ENCODE measurements at regions not wholly inside any gene's neighbourhood (a gene's known extent, or its start where the extent isn't known, plus 50 kb on each side); places are given as distances from the start of the nearest gene placed in this dataset.

DNA sequence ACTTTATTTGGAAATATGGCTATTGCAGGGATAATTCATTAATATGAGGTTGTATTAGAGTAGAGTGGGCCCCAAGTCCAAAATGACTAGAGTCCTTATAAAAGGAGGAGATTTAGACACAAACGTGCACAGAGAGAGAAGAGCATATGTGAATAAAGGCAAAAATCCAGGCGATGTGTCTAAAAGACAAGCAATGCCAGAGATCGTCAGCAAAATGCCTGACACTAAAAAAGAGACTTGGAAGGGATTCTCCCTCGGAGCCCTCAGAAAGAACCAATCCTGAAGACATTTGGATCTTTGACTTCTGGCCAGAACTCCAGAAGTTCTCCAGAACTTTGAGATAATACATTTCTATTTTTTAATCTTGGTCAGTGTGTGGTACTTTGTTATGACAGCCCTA, 472.1 kb downstream of the NLGN4X start:
- Histone ChIP-seq H3K27ac (ENCODE audit: low read length) (no peak overlapping the region), H3K9ac (ENCODE audit: low read length) (no peak overlapping the region)

DNA sequence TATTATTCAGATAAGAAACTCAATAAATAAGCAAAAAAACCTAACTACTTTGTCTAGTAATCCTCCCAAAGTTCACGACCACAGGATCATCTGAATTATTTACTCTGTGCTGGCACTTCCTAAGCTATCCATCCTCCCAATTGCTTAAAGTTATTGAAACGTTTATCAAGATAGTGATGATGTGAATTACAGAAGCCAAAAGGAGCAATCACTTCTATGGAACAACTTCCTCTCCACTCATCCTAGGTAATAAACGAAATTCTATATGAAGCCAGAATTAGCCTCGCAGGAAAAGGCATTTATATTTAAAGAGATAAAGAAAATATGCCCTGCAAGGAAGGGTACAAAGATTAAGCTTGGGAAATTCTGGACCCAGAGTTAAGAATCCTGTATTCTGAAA, 475.4 kb downstream of the NLGN4X start:
- Histone ChIP-seq H3K4me1 (ENCODE audit: control insufficient read depth, low read depth, low read length) (no peaks in the 10 kb centered on the region), H3K4me3 (ENCODE audit: low read length) (no peak overlapping the region)

More for the DNA sequence above, 472.1 kb downstream of the NLGN4X start:
- Histone ChIP-seq H3K27me3 (ENCODE audit: control insufficient read depth, insufficient read depth, low read length) (no peaks in the 10 kb centered on the region), H3K4me3 (ENCODE audit: low read length) (no peak overlapping the region), H3K4me1 (ENCODE audit: control insufficient read depth, low read depth, low read length) (no peaks in the 10 kb centered on the region), H3K36me3 (ENCODE audit: control insufficient read depth, low read depth, low read length) (no peaks in the 10 kb centered on the region), H3K9me3 (ENCODE audit: control insufficient read depth, low read depth, low read length) (no peaks in the 10 kb centered on the region)

GRCh38 chrX:5752831-5753230, 475.8 kb downstream of the NLGN4X start:
- no peak overlapping the region for H3K4me3 ChIP-seq (ENCODE audit: low read length)
- H3K4me1 ChIP-seq (ENCODE audit: control insufficient read depth, low read depth, low read length) = no peaks in the 10 kb centered on the region
- H3K27me3 ChIP-seq (ENCODE audit: control insufficient read depth, insufficient read depth, low read length) = no peaks in the 10 kb centered on the region
- no peak overlapping the region for H3K9ac ChIP-seq (ENCODE audit: low read length)
- H3K27ac ChIP-seq (ENCODE audit: low read length) = no peak overlapping the region
- no peaks in the 10 kb centered on the region for H3K36me3 ChIP-seq (ENCODE audit: control insufficient read depth, low read depth, low read length)
- no peaks in the 10 kb centered on the region for H3K9me3 ChIP-seq (ENCODE audit: control insufficient read depth, low read depth, low read length)

More for the DNA sequence above, 475.4 kb downstream of the NLGN4X start:
- Histone ChIP-seq H3K9me3 (ENCODE audit: control insufficient read depth, low read depth, low read length) (no peaks in the 10 kb centered on the region), H3K27ac (ENCODE audit: low read length) (no peak overlapping the region), H3K9ac (ENCODE audit: low read length) (no peak overlapping the region), H3K27me3 (ENCODE audit: control insufficient read depth, insufficient read depth, low read length) (no peaks in the 10 kb centered on the region), H3K36me3 (ENCODE audit: control insufficient read depth, low read depth, low read length) (no peaks in the 10 kb centered on the region)

GRCh38 chrX:5748586-5749150, 480.0 kb downstream of the NLGN4X start:
- H3K4me3 ChIP-seq (ENCODE audit: low read length) = no peak overlapping the region
- H3K27me3 ChIP-seq (ENCODE audit: control insufficient read depth, insufficient read depth, low read length) = no peaks in the 10 kb centered on the region
- no peaks in the 10 kb centered on the region for H3K36me3 ChIP-seq (ENCODE audit: control insufficient read depth, low read depth, low read length)
- no peaks in the 10 kb centered on the region for H3K9me3 ChIP-seq (ENCODE audit: control insufficient read depth, low read depth, low read length)
- no peaks in the 10 kb centered on the region for H3K4me1 ChIP-seq (ENCODE audit: control insufficient read depth, low read depth, low read length)
- no peak overlapping the region for H3K9ac ChIP-seq (ENCODE audit: low read length)
- no peak overlapping the region for H3K27ac ChIP-seq (ENCODE audit: low read length)

DNA sequence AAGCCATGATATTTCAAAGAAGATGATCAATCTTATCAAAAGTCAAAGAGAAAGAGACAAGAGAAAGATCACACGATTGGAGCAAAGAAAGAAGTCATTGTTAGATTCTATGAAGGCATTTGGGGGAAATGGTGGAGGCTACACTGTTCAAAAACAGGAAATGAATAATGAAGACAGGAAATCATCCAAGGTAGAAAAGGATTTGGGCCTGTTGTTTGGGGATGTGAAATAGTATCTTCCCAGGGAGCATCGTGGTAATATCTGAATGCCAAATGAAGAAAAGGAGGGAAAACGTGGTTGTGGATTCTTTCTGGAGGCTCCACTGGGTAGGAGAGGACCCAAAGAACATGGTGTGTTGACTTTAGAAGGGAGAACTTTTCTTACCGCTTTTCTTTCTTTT, 482.4 kb downstream of the NLGN4X start:
- H3K36me3 ChIP-seq (ENCODE audit: control insufficient read depth, low read depth, low read length) = no peaks in the 10 kb centered on the region
- H3K4me3 ChIP-seq (ENCODE audit: low read length) = no peak overlapping the region
- H3K9ac ChIP-seq (ENCODE audit: low read length) = no peak overlapping the region
- no peaks in the 10 kb centered on the region for H3K27me3 ChIP-seq (ENCODE audit: control insufficient read depth, insufficient read depth, low read length)
- no peaks in the 10 kb centered on the region for H3K9me3 ChIP-seq (ENCODE audit: control insufficient read depth, low read depth, low read length)
- no peak overlapping the region for H3K27ac ChIP-seq (ENCODE audit: low read length)
- no peaks in the 10 kb centered on the region for H3K4me1 ChIP-seq (ENCODE audit: control insufficient read depth, low read depth, low read length)

GRCh38 chrX:5733501-5733900, 495.2 kb downstream of the NLGN4X start:
- no peaks in the 10 kb centered on the region for H3K27me3 ChIP-seq (ENCODE audit: control insufficient read depth, insufficient read depth, low read length)
- no peaks in the 10 kb centered on the region for H3K4me1 ChIP-seq (ENCODE audit: control insufficient read depth, low read depth, low read length)
- H3K9ac ChIP-seq (ENCODE audit: low read length) = no peak overlapping the region
- no peak overlapping the region for H3K27ac ChIP-seq (ENCODE audit: low read length)
- H3K36me3 ChIP-seq (ENCODE audit: control insufficient read depth, low read depth, low read length) = no peaks in the 10 kb centered on the region
- H3K9me3 ChIP-seq (ENCODE audit: control insufficient read depth, low read depth, low read length) = no peaks in the 10 kb centered on the region
- H3K4me3 ChIP-seq (ENCODE audit: low read length) = no peak overlapping the region

GRCh38 chrX:5730556-5730955, 498.1 kb downstream of the NLGN4X start:
- no peaks in the 10 kb centered on the region for H3K9me3 ChIP-seq (ENCODE audit: control insufficient read depth, low read depth, low read length)
- no peak overlapping the region for H3K27ac ChIP-seq (ENCODE audit: low read length)

GRCh38 chrX:5726224-5726623, 502.4 kb downstream of the NLGN4X start:
- H3K27ac ChIP-seq (ENCODE audit: low read length) = no peak overlapping the region
- H3K27me3 ChIP-seq (ENCODE audit: control insufficient read depth, insufficient read depth, low read length) = no peaks in the 10 kb centered on the region
- H3K4me3 ChIP-seq (ENCODE audit: low read length) = no peak overlapping the region
- no peaks in the 10 kb centered on the region for H3K36me3 ChIP-seq (ENCODE audit: control insufficient read depth, low read depth, low read length)
- H3K9ac ChIP-seq (ENCODE audit: low read length) = no peak overlapping the region
- H3K9me3 ChIP-seq (ENCODE audit: control insufficient read depth, low read depth, low read length) = no peaks in the 10 kb centered on the region
- H3K4me1 ChIP-seq (ENCODE audit: control insufficient read depth, low read depth, low read length) = no peaks in the 10 kb centered on the region

More at GRCh38 chrX:5730556-5730955, 498.1 kb downstream of the NLGN4X start:
- no peak overlapping the region for H3K4me3 ChIP-seq (ENCODE audit: low read length)
- H3K4me1 ChIP-seq (ENCODE audit: control insufficient read depth, low read depth, low read length) = no peaks in the 10 kb centered on the region
- H3K27me3 ChIP-seq (ENCODE audit: control insufficient read depth, insufficient read depth, low read length) = no peaks in the 10 kb centered on the region
- no peaks in the 10 kb centered on the region for H3K36me3 ChIP-seq (ENCODE audit: control insufficient read depth, low read depth, low read length)
- no peak overlapping the region for H3K9ac ChIP-seq (ENCODE audit: low read length)

DNA sequence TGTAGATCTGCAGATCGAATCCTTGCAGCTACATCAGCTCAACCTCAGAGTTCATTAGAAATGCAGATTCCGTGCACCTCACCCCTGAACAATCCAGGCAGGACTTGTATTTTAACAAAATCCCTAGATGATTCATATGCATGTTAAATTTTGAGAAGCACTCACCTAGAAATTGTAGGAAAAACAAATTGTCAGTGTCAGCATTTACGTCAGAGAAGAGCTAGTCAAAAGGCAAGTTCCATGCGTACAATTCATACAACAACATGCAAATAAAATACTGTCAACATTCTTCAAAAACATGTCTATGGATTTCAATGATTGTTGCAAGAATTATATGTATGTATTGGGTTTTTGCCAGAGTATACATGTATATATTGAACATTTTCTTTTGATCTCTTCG, 504.5 kb downstream of the NLGN4X start:
- H3K4me1 ChIP-seq (ENCODE audit: control insufficient read depth, low read depth, low read length) = no peaks in the 10 kb centered on the region
- no peaks in the 10 kb centered on the region for H3K9me3 ChIP-seq (ENCODE audit: control insufficient read depth, low read depth, low read length)
- H3K27ac ChIP-seq (ENCODE audit: low read length) = no peak overlapping the region
- H3K9ac ChIP-seq (ENCODE audit: low read length) = no peak overlapping the region
- H3K27me3 ChIP-seq (ENCODE audit: control insufficient read depth, insufficient read depth, low read length) = no peaks in the 10 kb centered on the region
- H3K36me3 ChIP-seq (ENCODE audit: control insufficient read depth, low read depth, low read length) = no peaks in the 10 kb centered on the region
- H3K4me3 ChIP-seq (ENCODE audit: low read length) = no peak overlapping the region

DNA sequence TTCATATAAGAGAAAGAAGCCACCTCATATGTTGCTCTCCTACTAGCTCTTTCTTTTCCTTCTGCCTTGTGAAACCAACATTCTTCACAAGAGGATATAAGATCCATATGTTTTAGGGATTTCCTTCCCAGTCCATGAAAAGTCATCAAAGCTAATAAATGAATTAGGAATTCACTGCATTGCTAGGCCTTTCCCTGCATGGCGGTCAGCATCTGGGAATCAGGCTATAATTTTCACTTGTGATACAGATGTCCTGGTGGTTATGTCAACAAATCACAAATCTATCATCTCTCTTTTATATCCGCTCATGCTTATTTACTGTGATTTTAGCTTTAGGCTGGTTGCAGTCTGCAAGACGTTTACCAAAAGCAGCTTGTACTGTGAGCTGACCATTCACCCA, 510.0 kb downstream of the NLGN4X start:
- H3K27me3 ChIP-seq (ENCODE audit: control insufficient read depth, insufficient read depth, low read length) = no peaks in the 10 kb centered on the region
- no peak overlapping the region for H3K4me3 ChIP-seq (ENCODE audit: low read length)
- H3K27ac ChIP-seq (ENCODE audit: low read length) = no peak overlapping the region
- H3K9me3 ChIP-seq (ENCODE audit: control insufficient read depth, low read depth, low read length) = no peaks in the 10 kb centered on the region
- no peaks in the 10 kb centered on the region for H3K4me1 ChIP-seq (ENCODE audit: control insufficient read depth, low read depth, low read length)
- no peaks in the 10 kb centered on the region for H3K36me3 ChIP-seq (ENCODE audit: control insufficient read depth, low read depth, low read length)
- H3K9ac ChIP-seq (ENCODE audit: low read length) = no peak overlapping the region

DNA sequence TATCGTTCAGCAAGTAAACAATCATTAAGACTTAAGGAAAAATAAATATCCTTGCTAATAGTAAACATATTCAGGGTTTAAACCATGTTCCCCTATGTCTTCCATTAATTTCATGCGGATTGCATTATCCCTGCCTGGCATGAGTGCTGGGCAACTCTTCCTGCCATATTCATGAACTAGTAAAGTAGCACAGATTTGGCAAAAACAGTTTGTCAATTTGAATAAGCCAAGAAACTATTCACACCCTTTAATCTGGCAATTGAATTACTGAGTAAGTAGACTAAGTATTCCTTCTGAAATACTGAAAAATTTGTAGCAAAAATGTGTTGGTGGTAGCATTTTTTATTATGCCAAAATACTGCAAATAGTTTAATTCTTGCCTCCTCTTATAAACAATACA, 512.0 kb downstream of the NLGN4X start:
- Histone ChIP-seq H3K27ac (ENCODE audit: low read length) (no peak overlapping the region), H3K9me3 (ENCODE audit: control insufficient read depth, low read depth, low read length) (no peaks in the 10 kb centered on the region), H3K27me3 (ENCODE audit: control insufficient read depth, insufficient read depth, low read length) (no peaks in the 10 kb centered on the region), H3K4me1 (ENCODE audit: control insufficient read depth, low read depth, low read length) (no peaks in the 10 kb centered on the region), H3K36me3 (ENCODE audit: control insufficient read depth, low read depth, low read length) (no peaks in the 10 kb centered on the region), H3K9ac (ENCODE audit: low read length) (no peak overlapping the region), H3K4me3 (ENCODE audit: low read length) (no peak overlapping the region)

- no peak overlapping the region for H3K27ac ChIP-seq (ENCODE audit: low read length)
- H3K4me3 ChIP-seq (ENCODE audit: low read length) = no peak overlapping the region
Observed at GRCh38 chrX:5708251-5708650, 520.4 kb downstream of the NLGN4X start.

More at GRCh38 chrX:5708251-5708650, 520.4 kb downstream of the NLGN4X start:
- Histone ChIP-seq H3K4me1 (ENCODE audit: control insufficient read depth, low read depth, low read length) (no peaks in the 10 kb centered on the region), H3K9ac (ENCODE audit: low read length) (no peak overlapping the region), H3K9me3 (ENCODE audit: control insufficient read depth, low read depth, low read length) (no peaks in the 10 kb centered on the region), H3K27me3 (ENCODE audit: control insufficient read depth, insufficient read depth, low read length) (no peaks in the 10 kb centered on the region), H3K36me3 (ENCODE audit: control insufficient read depth, low read depth, low read length) (no peaks in the 10 kb centered on the region)
